B cell (primary cell): ENCODE measurements at regions not wholly inside any gene's neighbourhood (a gene's known extent, or its start where the extent isn't known, plus 50 kb on each side); places are given as distances from the start of the nearest gene placed in this dataset.

Experiments
- ATAC-seq: fragments of 200-7000 bp; cut with Tn5 transposase; one replicate; pipeline ENCODE4 v1.10.0; 2021; ENCODE audit warnings: low read depth, mild to moderate bottlenecking, moderate number of reproducible peaks, moderate library complexity
- CTCF ChIA-PET: fragments of 350-600 bp; sonication (Branson Sonifier 250); formaldehyde crosslinking; loops from one replicate; lab custom pipeline; 2021; ENCODE audit warnings: antibody characterized with exemption, inconsistent platforms; lab: Charles Lee
- POLR2A ChIA-PET: fragments of 350-600 bp; sonication (Branson Sonifier 250); formaldehyde crosslinking; loops from one replicate; lab custom pipeline; 2021; ENCODE audit warnings: antibody characterized with exemption; lab: Charles Lee
- DNase-seq: peaks from one replicate; pipeline ENCODE4 v3.0.0; 2013
- H2AFZ ChIP-seq: 2 replicates; pipeline ENCODE4 v1.6.1; 2012; ENCODE audit warnings: mild to moderate bottlenecking, low read depth, low read length; ENCODE audit not compliant: insufficient read depth, poor library complexity, severe bottlenecking
- H3K27ac ChIP-seq, 2 donors: 1 replicate in 1 of 2; 2 replicates in 1 of 2; pipeline ENCODE4 v1.5.1; 2012 to 2013; ENCODE audit warnings: low read length in 2 of 2, mild to moderate bottlenecking in 2 of 2, moderate library complexity in 1 of 2
- H3K27me3 ChIP-seq, 4 experiments: fragments of 200-600 bp in 1 of 4; sonication (generic) in 1 of 4; replicated peaks in 1 of 4; 1 replicate in 2 of 4; 2 replicates in 2 of 4; pipeline versions ENCODE4 v1.6.1 to v1.7.0; 2013 to 2016; ENCODE audit warnings: low read length in 3 of 4, mild to moderate bottlenecking in 2 of 4, mixed read lengths in 1 of 4, moderate library complexity in 1 of 4; ENCODE audit not compliant: insufficient read depth in 4 of 4, control insufficient read depth in 3 of 4; ENCODE audit errors: control extremely low read depth in 1 of 4
- H3K36me3 ChIP-seq, 2 experiments: replicated peaks in 1 of 2; 1 replicate in 1 of 2; 2 replicates in 1 of 2; pipeline versions ENCODE4 v1.6.1 to v1.7.1; 2013; ENCODE audit warnings: low read length in 1 of 2; ENCODE audit not compliant: insufficient read depth in 2 of 2, control insufficient read depth in 1 of 2; ENCODE audit errors: control extremely low read depth in 1 of 2, extremely low read depth in 1 of 2
- H3K4me1 ChIP-seq, 2 donors: fragments of 200-600 bp in 1 of 2; sonication (generic) in 1 of 2; 1 replicate in 1 of 2; 2 replicates in 1 of 2; pipeline versions ENCODE4 v1.5.1 to v1.6.1; 2013 to 2017; ENCODE audit warnings: low read length in 2 of 2; ENCODE audit not compliant: control insufficient read depth in 2 of 2, insufficient read depth in 2 of 2
- H3K4me2 ChIP-seq: replicated peaks from 2 replicates; pipeline ENCODE3; 2012; ENCODE audit warnings: mild to moderate bottlenecking, low read depth, low read length; ENCODE audit not compliant: poor library complexity, severe bottlenecking
- H3K4me3 ChIP-seq, 5 experiments: fragments of 200-600 bp in 1 of 5; sonication (generic) in 1 of 5; 1 replicate in 3 of 5; 2 replicates in 2 of 5; pipeline versions ENCODE4 v1.5.1 to v1.7.0; 2011 to 2016; ENCODE audit warnings: low read length in 4 of 5, mild to moderate bottlenecking in 4 of 5, low read depth in 2 of 5, control low read depth in 1 of 5, moderate library complexity in 1 of 5; ENCODE audit not compliant: insufficient read depth in 1 of 5; ENCODE audit errors: control extremely low read depth in 1 of 5, extremely low read depth in 1 of 5
- H3K79me2 ChIP-seq: fragments of 200-600 bp; sonication (generic); one replicate; pipeline ENCODE4 v1.6.0; 2016; ENCODE audit warnings: low read length; ENCODE audit not compliant: control insufficient read depth, insufficient read depth
- H3K9ac ChIP-seq: fragments of 200-600 bp; sonication (generic); 2 replicates; pipeline ENCODE4 v1.6.1; 2017; ENCODE audit warnings: mild to moderate bottlenecking, low read length, moderate library complexity
- H3K9me3 ChIP-seq, 3 donors: one replicate each; pipeline versions ENCODE4 v1.6.1 to v1.7.1; 2013; ENCODE audit warnings: low read length in 2 of 3; ENCODE audit not compliant: control insufficient read depth in 2 of 3, insufficient read depth in 1 of 3; ENCODE audit errors: control extremely low read depth in 1 of 3
- H4K20me1 ChIP-seq: 2 replicates; pipeline ENCODE4 v1.6.0; 2012; ENCODE audit warnings: mild to moderate bottlenecking, low read length; ENCODE audit not compliant: insufficient read depth, control insufficient read depth, poor library complexity, severe bottlenecking
- H3K27ac Mint-ChIP-seq: one replicate; pipeline ENCODE4 v1.8.0; 2021; ENCODE audit warnings: mixed read lengths
- H3K27me3 Mint-ChIP-seq: one replicate; pipeline ENCODE4 v1.8.0; 2021; ENCODE audit warnings: mixed read lengths
- H3K4me1 Mint-ChIP-seq: one replicate; pipeline ENCODE4 v1.8.0; 2021; ENCODE audit warnings: mixed read lengths
- H3K4me3 Mint-ChIP-seq: one replicate; pipeline ENCODE4 v1.8.0; 2021; ENCODE audit warnings: mixed read lengths
- H3K9me3 Mint-ChIP-seq: one replicate; pipeline ENCODE4 v1.8.0; 2022; ENCODE audit warnings: mixed read lengths; ENCODE audit not compliant: insufficient read depth
- CTCF ChIP-seq: fragments of 200-600 bp; IDR thresholded peaks from one replicate; pipeline ENCODE4 v1.8.0; 2022; ENCODE audit warnings: antibody characterized with exemption, mild to moderate bottlenecking
- EZH2 ChIP-seq: IDR thresholded peaks from 2 replicates; pipeline ENCODE4 v1.6.1; 2012; ENCODE audit warnings: borderline replicate concordance, low read depth, mild to moderate bottlenecking, moderate library complexity, low read length; ENCODE audit not compliant: insufficient read depth, poor library complexity, severe bottlenecking
- WGBS: methylation state at CpG from one replicate; pipeline ENCODE4 v1.1.5; 2013; ENCODE audit warnings: missing lambda C conversion rate; ENCODE audit not compliant: insufficient coverage; 5-methylcytosine and 5-hydroxymethylcytosine counted together
- intact Hi-C: fragments of 100-400 bp; cut with micrococcal nuclease; formaldehyde crosslinking; loops from one replicate; pipeline ENCODE4 v1.10.0; 2022

- WGBS: 92% methylated on average over 7 of the region's 8 CpGs
- H3K9me3 Mint-ChIP-seq: no peaks in the 10 kb centered on the region
Measured at GRCh38 chr14:101115652-101116051, 212.1 kb upstream of the RTL1 start.

GRCh38 chr14:101116065-101116464 is 212.5 kb upstream of the RTL1 start:
- ATAC-seq: no peak
- H4K20me1 ChIP-seq: no peaks in the 10 kb centered on the region
- no peak overlapping the region for H3K4me2 ChIP-seq
- H3K9me3 ChIP-seq: no peaks in the 10 kb centered on the region
- POLR2A ChIA-PET: no interaction called here
- no peaks in the 10 kb centered on the region for H3K79me2 ChIP-seq
- 88% methylated on average over 3 of the region's 4 CpGs for WGBS
- DNase-seq: no peak
- no peak overlapping the region for H3K9ac ChIP-seq
- H3K4me3 Mint-ChIP-seq: no peak overlapping the region
- H3K27ac Mint-ChIP-seq: no peak overlapping the region
- no peaks in the 10 kb centered on the region for H3K36me3 ChIP-seq
- intact Hi-C loops: no loop called here
- no peaks in the 10 kb centered on the region for H3K27me3 ChIP-seq
- peaks cover 6 to 13% of the 10 kb centered on the region in 2 donors for H3K4me1 ChIP-seq
- CTCF ChIA-PET: no interaction called here
- no peak overlapping the region for H3K4me3 ChIP-seq
- H3K27ac ChIP-seq: no peak overlapping the region
- no peak for TF ChIP-seq EZH2
- TF ChIP-seq CTCF: no peak
- no peaks in the 10 kb centered on the region for H3K27me3 Mint-ChIP-seq
- H3K4me1 Mint-ChIP-seq: peaks cover 24% of the 10 kb centered on the region
- H3K9me3 Mint-ChIP-seq: no peaks in the 10 kb centered on the region
- no peak overlapping the region for H2AFZ ChIP-seq

More at GRCh38 chr14:101115652-101116051, 212.1 kb upstream of the RTL1 start:
- ChIA-PET POLR2A (no interaction called here), CTCF (no interaction called here)
- H2AFZ ChIP-seq: no peak overlapping the region
- no peak overlapping the region for H3K4me3 ChIP-seq
- TF ChIP-seq EZH2 (no peak), CTCF (no peak)
- Mint-ChIP-seq H3K27ac (no peak overlapping the region), H3K4me1 (peaks cover 20% of the 10 kb centered on the region), H3K27me3 (no peaks in the 10 kb centered on the region), H3K4me3 (no peak overlapping the region)
- no peaks in the 10 kb centered on the region for H3K79me2 ChIP-seq
- H3K9me3 ChIP-seq: no peaks in the 10 kb centered on the region
- DNase-seq: no peak
- no peaks in the 10 kb centered on the region for H3K36me3 ChIP-seq
- ATAC-seq: no peak
- H3K27me3 ChIP-seq: no peaks in the 10 kb centered on the region
- no peak overlapping the region for H3K9ac ChIP-seq
- H3K4me1 ChIP-seq: peaks cover 6 to 13% of the 10 kb centered on the region in 2 donors
- no peak overlapping the region for H3K27ac ChIP-seq
- intact Hi-C loops: no loop called here
- H4K20me1 ChIP-seq: no peaks in the 10 kb centered on the region
- no peak overlapping the region for H3K4me2 ChIP-seq
